ENCODE measurements at regions not wholly inside any gene's neighbourhood (a gene's known extent, or its start where the extent isn't known, plus 50 kb on each side); places are given as distances from the start of the nearest gene placed in this dataset.

DNA sequence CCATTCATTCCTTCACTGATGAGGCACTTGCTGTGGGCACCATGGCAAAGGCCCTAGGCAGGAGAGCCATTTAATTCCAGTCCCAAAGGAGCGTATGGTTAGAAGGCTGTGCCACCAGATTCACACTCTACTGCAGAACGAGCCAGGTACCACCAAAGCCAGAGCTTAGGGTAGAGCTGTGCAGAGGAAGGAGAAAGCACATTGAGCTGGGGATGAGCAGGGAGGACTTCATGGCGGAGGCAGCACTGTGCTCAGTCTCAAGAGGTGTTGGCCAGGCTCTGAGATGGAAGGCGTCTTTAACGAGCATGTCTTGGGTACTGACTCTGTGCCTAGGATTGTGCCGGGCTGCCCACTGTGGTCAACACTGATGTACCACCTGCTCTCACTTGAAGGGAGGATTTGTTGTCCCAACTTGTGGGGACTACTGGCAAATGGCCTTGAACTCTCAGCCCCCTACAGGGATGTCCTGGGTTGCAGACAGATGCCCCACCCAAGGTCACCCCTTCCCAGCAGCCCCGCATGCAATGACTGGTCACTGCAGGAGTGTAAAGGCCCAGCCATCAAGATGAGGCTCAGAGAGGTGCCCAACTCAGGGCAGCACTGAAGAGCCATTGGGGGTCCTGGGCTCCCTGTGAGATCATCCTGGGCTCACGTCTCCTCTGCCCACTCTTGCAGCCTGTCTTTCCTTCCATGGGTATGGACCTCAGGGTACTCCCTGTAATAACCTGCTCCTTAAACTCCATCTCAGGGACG is 251.4 kb downstream of the GLI2 start:
- no peaks in the 10 kb centered on the region for H3K27me3 Mint-ChIP-seq (ENCODE audit: low read depth)
- no peak overlapping the region for H3K27ac Mint-ChIP-seq
- TF ChIP-seq, protein P1, sequence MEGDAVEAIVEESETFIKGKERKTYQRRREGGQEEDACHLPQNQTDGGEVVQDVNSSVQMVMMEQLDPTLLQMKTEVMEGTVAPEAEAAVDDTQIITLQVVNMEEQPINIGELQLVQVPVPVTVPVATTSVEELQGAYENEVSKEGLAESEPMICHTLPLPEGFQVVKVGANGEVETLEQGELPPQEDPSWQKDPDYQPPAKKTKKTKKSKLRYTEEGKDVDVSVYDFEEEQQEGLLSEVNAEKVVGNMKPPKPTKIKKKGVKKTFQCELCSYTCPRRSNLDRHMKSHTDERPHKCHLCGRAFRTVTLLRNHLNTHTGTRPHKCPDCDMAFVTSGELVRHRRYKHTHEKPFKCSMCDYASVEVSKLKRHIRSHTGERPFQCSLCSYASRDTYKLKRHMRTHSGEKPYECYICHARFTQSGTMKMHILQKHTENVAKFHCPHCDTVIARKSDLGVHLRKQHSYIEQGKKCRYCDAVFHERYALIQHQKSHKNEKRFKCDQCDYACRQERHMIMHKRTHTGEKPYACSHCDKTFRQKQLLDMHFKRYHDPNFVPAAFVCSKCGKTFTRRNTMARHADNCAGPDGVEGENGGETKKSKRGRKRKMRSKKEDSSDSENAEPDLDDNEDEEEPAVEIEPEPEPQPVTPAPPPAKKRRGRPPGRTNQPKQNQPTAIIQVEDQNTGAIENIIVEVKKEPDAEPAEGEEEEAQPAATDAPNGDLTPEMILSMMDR (IDR thresholded peaks at IDR 0.05; ENCODE audit: unreplicated experiment) = no peak
- H3K36me3 Mint-ChIP-seq = peaks cover 33% of the 10 kb centered on the region
- no peaks in the 10 kb centered on the region for H3K9me3 Mint-ChIP-seq
- H3K4me3 Mint-ChIP-seq = no peak overlapping the region
- H3K4me1 Mint-ChIP-seq = no peaks in the 10 kb centered on the region
- DNase-seq (ENCODE audit: low spot score in 2 of 2, unreplicated experiment in 2 of 2) = no peak

DNA sequence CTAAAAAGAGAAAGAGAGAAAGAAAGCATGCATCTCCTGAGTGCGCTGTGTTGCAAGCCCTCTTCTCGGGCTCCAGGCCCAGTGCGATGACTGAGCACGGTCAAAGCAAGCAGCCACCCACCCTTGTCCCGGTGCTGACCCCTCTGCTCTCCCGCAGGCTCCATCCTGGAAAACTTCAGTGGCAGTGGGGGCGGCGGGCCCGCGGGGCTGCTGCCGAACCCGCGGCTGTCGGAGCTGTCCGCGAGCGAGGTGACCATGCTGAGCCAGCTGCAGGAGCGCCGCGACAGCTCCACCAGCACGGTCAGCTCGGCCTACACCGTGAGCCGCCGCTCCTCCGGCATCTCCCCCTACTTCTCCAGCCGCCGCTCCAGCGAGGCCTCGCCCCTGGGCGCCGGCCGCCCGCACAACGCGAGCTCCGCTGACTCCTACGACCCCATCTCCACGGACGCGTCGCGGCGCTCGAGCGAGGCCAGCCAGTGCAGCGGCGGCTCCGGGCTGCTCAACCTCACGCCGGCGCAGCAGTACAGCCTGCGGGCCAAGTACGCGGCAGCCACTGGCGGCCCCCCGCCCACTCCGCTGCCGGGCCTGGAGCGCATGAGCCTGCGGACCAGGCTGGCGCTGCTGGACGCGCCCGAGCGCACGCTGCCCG is 252.5 kb downstream of the GLI2 start:
- no peak for DNase-seq (ENCODE audit: low spot score in 2 of 2, unreplicated experiment in 2 of 2)
- no peak overlapping the region for H3K4me3 Mint-ChIP-seq
- H3K9me3 Mint-ChIP-seq = no peaks in the 10 kb centered on the region
- H3K36me3 Mint-ChIP-seq = peaks cover 34% of the 10 kb centered on the region
- H3K4me1 Mint-ChIP-seq = no peaks in the 10 kb centered on the region
- H3K27ac Mint-ChIP-seq = no peak overlapping the region
- H3K27me3 Mint-ChIP-seq (ENCODE audit: low read depth) = no peaks in the 10 kb centered on the region
- TF ChIP-seq, protein P1 (IDR thresholded peaks at IDR 0.05; ENCODE audit: unreplicated experiment) = no peak

DNA sequence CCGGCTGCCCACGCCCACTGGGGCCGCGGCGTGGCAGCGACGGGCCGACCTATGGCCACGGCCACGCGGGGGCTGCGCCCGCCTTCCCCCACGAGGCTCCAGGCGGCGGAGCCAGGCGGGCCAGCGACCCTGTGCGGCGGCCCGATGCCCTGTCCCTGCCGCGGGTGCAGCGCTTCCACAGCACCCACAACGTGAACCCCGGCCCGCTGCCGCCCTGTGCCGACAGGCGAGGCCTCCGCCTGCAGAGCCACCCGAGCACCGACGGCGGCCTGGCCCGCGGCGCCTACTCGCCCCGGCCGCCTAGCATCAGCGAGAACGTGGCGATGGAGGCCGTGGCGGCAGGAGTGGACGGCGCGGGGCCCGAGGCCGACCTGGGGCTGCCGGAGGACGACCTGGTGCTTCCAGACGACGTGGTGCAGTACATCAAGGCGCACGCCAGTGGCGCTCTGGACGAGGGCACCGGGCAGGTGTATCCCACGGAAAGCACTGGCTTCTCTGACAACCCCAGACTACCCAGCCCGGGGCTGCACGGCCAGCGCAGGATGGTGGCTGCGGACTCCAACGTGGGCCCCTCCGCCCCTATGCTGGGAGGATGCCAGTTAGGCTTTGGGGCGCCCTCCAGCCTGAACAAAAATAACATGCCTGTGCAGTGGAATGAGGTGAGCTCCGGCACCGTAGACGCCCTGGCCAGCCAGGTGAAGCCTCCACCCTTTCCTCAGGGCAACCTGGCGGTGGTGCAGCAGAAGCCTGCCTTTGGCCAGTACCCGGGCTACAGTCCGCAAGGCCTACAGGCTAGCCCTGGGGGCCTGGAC is 253.2 kb downstream of the GLI2 start:
- H3K36me3 Mint-ChIP-seq = peaks cover 32% of the 10 kb centered on the region
- H3K27me3 Mint-ChIP-seq (ENCODE audit: low read depth) = no peaks in the 10 kb centered on the region
- TF ChIP-seq, protein P1 (IDR thresholded peaks at IDR 0.05; ENCODE audit: unreplicated experiment) = no peak
- DNase-seq (ENCODE audit: low spot score in 2 of 2, unreplicated experiment in 2 of 2) = peak in 1 of 2 experiments; percentile 33
- H3K4me1 Mint-ChIP-seq = no peaks in the 10 kb centered on the region
- H3K27ac Mint-ChIP-seq = no peak overlapping the region
- H3K9me3 Mint-ChIP-seq = no peaks in the 10 kb centered on the region
- no peak overlapping the region for H3K4me3 Mint-ChIP-seq

DNA sequence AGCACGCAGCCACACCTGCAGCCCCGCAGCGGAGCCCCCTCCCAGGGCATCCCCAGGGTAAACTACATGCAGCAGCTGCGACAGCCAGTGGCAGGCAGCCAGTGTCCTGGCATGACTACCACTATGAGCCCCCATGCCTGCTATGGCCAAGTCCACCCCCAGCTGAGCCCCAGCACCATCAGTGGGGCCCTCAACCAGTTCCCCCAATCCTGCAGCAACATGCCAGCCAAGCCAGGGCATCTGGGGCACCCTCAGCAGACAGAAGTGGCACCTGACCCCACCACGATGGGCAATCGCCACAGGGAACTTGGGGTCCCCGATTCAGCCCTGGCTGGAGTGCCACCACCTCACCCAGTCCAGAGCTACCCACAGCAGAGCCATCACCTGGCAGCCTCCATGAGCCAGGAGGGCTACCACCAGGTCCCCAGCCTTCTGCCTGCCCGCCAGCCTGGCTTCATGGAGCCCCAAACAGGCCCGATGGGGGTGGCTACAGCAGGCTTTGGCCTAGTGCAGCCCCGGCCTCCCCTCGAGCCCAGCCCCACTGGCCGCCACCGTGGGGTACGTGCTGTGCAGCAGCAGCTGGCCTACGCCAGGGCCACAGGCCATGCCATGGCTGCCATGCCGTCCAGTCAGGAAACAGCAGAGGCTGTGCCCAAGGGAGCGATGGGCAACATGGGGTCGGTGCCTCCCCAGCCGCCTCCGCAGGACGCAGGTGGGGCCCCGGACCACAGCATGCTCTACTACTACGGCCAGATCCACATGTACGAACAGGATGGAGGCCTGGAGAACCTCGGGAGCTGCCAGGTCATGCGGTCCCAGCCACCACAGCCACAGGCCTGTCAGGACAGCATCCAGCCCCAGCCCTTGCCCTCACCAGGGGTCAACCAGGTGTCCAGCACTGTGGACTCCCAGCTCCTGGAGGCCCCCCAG is 254.1 kb downstream of the GLI2 start:
- peak in 1 of 2 experiments; percentile 35 for DNase-seq (ENCODE audit: low spot score in 2 of 2, unreplicated experiment in 2 of 2)
- no peaks in the 10 kb centered on the region for H3K9me3 Mint-ChIP-seq
- peaks cover 27% of the 10 kb centered on the region for H3K36me3 Mint-ChIP-seq
- no peak overlapping the region for H3K27ac Mint-ChIP-seq
- no peak overlapping the region for H3K4me3 Mint-ChIP-seq
- no peaks in the 10 kb centered on the region for H3K27me3 Mint-ChIP-seq (ENCODE audit: low read depth)
- no peaks in the 10 kb centered on the region for H3K4me1 Mint-ChIP-seq
- TF ChIP-seq, protein P1 (IDR thresholded peaks at IDR 0.05; ENCODE audit: unreplicated experiment) = no peak

DNA sequence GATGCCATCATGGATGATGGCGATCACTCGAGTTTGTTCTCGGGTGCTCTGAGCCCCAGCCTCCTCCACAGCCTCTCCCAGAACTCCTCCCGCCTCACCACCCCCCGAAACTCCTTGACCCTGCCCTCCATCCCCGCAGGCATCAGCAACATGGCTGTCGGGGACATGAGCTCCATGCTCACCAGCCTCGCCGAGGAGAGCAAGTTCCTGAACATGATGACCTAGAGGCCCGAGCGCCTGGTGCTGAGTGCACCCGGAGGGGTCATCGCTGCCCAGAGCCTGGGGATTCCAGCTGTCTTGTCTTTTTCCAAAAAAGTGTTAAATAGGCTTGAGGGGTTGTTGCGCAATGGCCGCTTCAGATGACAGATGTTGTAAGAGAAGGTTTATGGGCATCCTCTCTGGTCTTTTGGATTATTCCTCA is 254.8 kb downstream of the GLI2 start:
- Mint-ChIP-seq H3K9me3 (no peaks in the 10 kb centered on the region), H3K4me3 (no peak overlapping the region), H3K4me1 (no peaks in the 10 kb centered on the region), H3K27ac (no peak overlapping the region), H3K36me3 (peaks cover 23% of the 10 kb centered on the region), H3K27me3 (ENCODE audit: low read depth) (no peaks in the 10 kb centered on the region)
- peak in 1 of 2 experiments; percentile 21 for DNase-seq (ENCODE audit: low spot score in 2 of 2, unreplicated experiment in 2 of 2)
- TF ChIP-seq, protein P1 (IDR thresholded peaks at IDR 0.05; ENCODE audit: unreplicated experiment) = no peak
